Mucosa of descending colon (tissue), 3 donors: ENCODE measurements at regions not wholly inside any gene's neighbourhood (a gene's known extent, or its start where the extent isn't known, plus 50 kb on each side); places are given as distances from the start of the nearest gene placed in this dataset.

Experiments
- ATAC-seq: fragments of 200-7000 bp; cut with Tn5 transposase; one replicate; pipeline ENCODE4 v1.9.1; 2020; ENCODE audit warnings: mild to moderate bottlenecking, moderate library complexity
- DNase-seq, 3 donors: peaks; one replicate each; pipeline ENCODE4 v3.0.0-alpha.2; 2020
- H3K36me3 ChIP-seq: fragments of 200-600 bp; one replicate; pipeline ENCODE4 v1.8.0; 2021; ENCODE audit warnings: low read depth, mild to moderate bottlenecking
- H3K4me1 ChIP-seq: fragments of 200-600 bp; one replicate; pipeline ENCODE4 v1.8.0; 2021; ENCODE audit warnings: low read depth, mild to moderate bottlenecking
- H3K4me3 ChIP-seq: fragments of 200-600 bp; one replicate; pipeline ENCODE4 v1.8.0; 2021; ENCODE audit warnings: mild to moderate bottlenecking
- H3K9me3 ChIP-seq: fragments of 200-600 bp; one replicate; pipeline ENCODE4 v1.8.0; 2021; ENCODE audit warnings: mild to moderate bottlenecking
- intact Hi-C, 2 donors: fragments of 100-400 bp; cut with DNase I in 1 of 2; cut with micrococcal nuclease in 1 of 2; formaldehyde crosslinking; loops; one replicate each; pipeline versions ENCODE4 v1.11.0 to v1.11.1; 2022; cut with DNase I, micrococcal nuclease
- TF ChIP-seq, protein P1 (sequence below): fragments of 200-600 bp; IDR thresholded peaks from one replicate; pipeline ENCODE4 v1.8.0; 2022; ENCODE audit warnings: antibody characterized with exemption, mild to moderate bottlenecking
- donor health status: DM: no; HTN: no; CAD: no; lungs with moderate emphysema.
- donor health status: DM: no; HTN: no; CAD: no.
- donor health status: DM: no; HTN: yes; CAD: no.

- no peaks in the 10 kb centered on the region for H3K9me3 ChIP-seq
- ATAC-seq = no peak
- TF ChIP-seq, protein P1, sequence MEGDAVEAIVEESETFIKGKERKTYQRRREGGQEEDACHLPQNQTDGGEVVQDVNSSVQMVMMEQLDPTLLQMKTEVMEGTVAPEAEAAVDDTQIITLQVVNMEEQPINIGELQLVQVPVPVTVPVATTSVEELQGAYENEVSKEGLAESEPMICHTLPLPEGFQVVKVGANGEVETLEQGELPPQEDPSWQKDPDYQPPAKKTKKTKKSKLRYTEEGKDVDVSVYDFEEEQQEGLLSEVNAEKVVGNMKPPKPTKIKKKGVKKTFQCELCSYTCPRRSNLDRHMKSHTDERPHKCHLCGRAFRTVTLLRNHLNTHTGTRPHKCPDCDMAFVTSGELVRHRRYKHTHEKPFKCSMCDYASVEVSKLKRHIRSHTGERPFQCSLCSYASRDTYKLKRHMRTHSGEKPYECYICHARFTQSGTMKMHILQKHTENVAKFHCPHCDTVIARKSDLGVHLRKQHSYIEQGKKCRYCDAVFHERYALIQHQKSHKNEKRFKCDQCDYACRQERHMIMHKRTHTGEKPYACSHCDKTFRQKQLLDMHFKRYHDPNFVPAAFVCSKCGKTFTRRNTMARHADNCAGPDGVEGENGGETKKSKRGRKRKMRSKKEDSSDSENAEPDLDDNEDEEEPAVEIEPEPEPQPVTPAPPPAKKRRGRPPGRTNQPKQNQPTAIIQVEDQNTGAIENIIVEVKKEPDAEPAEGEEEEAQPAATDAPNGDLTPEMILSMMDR = no peak
- H3K4me1 ChIP-seq = no peaks in the 10 kb centered on the region
- no peak for DNase-seq
- no peak overlapping the region for H3K4me3 ChIP-seq
- no peaks in the 10 kb centered on the region for H3K36me3 ChIP-seq
- intact Hi-C loops = no loop called here
These were observed 909.8 kb downstream of the BRINP3 start for GRCh38 chr1:189567890-189568289.

- no peak for ATAC-seq
- TF ChIP-seq, protein P1 = no peak
- no peaks in the 10 kb centered on the region for H3K36me3 ChIP-seq
- H3K4me3 ChIP-seq = no peak overlapping the region
- H3K9me3 ChIP-seq = no peaks in the 10 kb centered on the region
- no peak for DNase-seq
- no peaks in the 10 kb centered on the region for H3K4me1 ChIP-seq
- intact Hi-C loops = no loop called here
These were observed 881.5 kb downstream of the BRINP3 start for GRCh38 chr1:189596197-189596596.

DNA sequence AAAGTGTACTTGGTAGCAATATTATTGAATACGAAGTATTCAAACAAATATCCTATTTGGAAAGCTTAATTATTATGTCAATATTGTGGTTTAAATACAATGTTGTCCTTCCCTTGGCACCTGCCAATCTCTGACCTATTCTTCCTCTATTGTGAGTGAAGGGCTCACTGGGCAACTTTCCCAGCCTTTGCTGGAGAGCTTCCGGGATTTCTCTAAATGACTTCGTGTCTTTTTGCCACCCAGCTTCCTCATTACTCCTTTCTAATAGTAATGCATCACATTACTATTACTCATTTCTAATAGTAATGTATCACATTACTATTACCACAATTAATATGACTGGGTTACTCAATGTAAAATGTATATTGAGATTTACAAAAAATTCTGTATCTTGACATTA, 880.6 kb downstream of the BRINP3 start:
- intact Hi-C loops = no loop called here
- Histone ChIP-seq H3K4me3 (no peak overlapping the region), H3K36me3 (no peaks in the 10 kb centered on the region), H3K9me3 (no peaks in the 10 kb centered on the region), H3K4me1 (no peaks in the 10 kb centered on the region)
- TF ChIP-seq, protein P1 = no peak
- ATAC-seq (no peak), DNase-seq (no peak)

GRCh38 chr1:189605226-189605625, 872.4 kb downstream of the BRINP3 start:
- H3K4me3 ChIP-seq = no peak overlapping the region
- DNase-seq (no peak), ATAC-seq (no peak)
- no peaks in the 10 kb centered on the region for H3K9me3 ChIP-seq
- intact Hi-C loops = no loop called here
- TF ChIP-seq, protein P1 = no peak
- H3K36me3 ChIP-seq = no peaks in the 10 kb centered on the region
- H3K4me1 ChIP-seq = no peaks in the 10 kb centered on the region

DNA sequence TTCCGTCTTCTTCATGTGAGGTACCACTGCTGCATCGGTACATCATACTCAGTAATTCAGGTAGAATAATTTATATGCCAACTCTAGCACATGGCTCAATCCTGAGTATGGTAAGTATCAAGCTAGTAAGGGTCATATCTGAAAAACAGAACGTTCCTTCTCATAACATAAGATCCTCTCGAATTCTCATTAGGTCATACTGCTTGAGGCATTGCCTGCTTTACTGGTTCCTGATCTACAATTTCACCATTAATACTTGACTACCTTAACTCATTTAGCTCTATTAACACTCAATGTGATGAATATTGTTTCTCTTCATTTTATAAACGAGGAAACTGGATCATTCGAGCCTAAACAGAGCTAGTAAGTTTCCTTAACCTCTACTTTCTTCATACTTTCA, 871.6 kb downstream of the BRINP3 start:
- no peaks in the 10 kb centered on the region for H3K9me3 ChIP-seq
- no peaks in the 10 kb centered on the region for H3K36me3 ChIP-seq
- ATAC-seq (no peak), DNase-seq (no peak)
- H3K4me1 ChIP-seq = no peaks in the 10 kb centered on the region
- no peak overlapping the region for H3K4me3 ChIP-seq
- intact Hi-C loops = no loop called here
- TF ChIP-seq, protein P1 = no peak

- Histone ChIP-seq H3K9me3 (no peaks in the 10 kb centered on the region), H3K36me3 (no peaks in the 10 kb centered on the region), H3K4me1 (no peaks in the 10 kb centered on the region), H3K4me3 (no peak overlapping the region)
- intact Hi-C loops = no loop called here
- TF ChIP-seq, protein P1 = no peak
- no peak for ATAC-seq
- no peak for DNase-seq
These were observed 870.7 kb downstream of the BRINP3 start for GRCh38 chr1:189606795-189607476.
